H4 (cell line): ENCODE measurements at regions not wholly inside any gene's neighbourhood (a gene's known extent, or its start where the extent isn't known, plus 50 kb on each side); places are given as distances from the start of the nearest gene placed in this dataset.

Source experiments
- DNase-seq: peaks from one replicate; pipeline ENCODE4 v3.0.0-alpha.2; 2015; ENCODE audit warnings: low spot score

GRCh38 chr15:88403351-88403791 lies 63.8 kb downstream of the MRPL46 start:
- no peak for DNase-seq

GRCh38 chr15:88401996-88402656 lies 65.1 kb downstream of the MRPL46 start:
- no peak for DNase-seq

GRCh38 chr15:88401251-88401995 lies 65.8 kb downstream of the MRPL46 start:
- DNase-seq: no peak

- DNase-seq: no peak
These were observed 66.5 kb downstream of the MRPL46 start for GRCh38 chr15:88400591-88401250.

GRCh38 chr15:88400084-88400483 lies 67.1 kb downstream of the MRPL46 start:
- no peak for DNase-seq

GRCh38 chr15:88399021-88399685 lies 68.0 kb downstream of the MRPL46 start:
- DNase-seq: no peak

GRCh38 chr15:88398011-88398410 lies 69.2 kb downstream of the MRPL46 start:
- no peak for DNase-seq

GRCh38 chr15:88397506-88397905 lies 69.7 kb downstream of the MRPL46 start:
- no peak for DNase-seq

GRCh38 chr15:88395872-88396781 lies 71.1 kb downstream of the MRPL46 start:
- no peak for DNase-seq

- no peak for DNase-seq
These were observed 71.9 kb downstream of the MRPL46 start for GRCh38 chr15:88395241-88395640.

GRCh38 chr15:88394553-88395145 lies 72.5 kb downstream of the MRPL46 start:
- no peak for DNase-seq

GRCh38 chr15:88393719-88394519 lies 73.3 kb downstream of the MRPL46 start:
- no peak for DNase-seq

GRCh38 chr15:88391700-88392099 lies 75.5 kb downstream of the MRPL46 start:
- no peak for DNase-seq

- no peak for DNase-seq
These were observed 76.2 kb downstream of the MRPL46 start for GRCh38 chr15:88391006-88391405.

GRCh38 chr15:88390164-88390901 lies 76.9 kb downstream of the MRPL46 start:
- DNase-seq: no peak

GRCh38 chr15:88389120-88389519 lies 78.1 kb downstream of the MRPL46 start:
- DNase-seq: no peak

GRCh38 chr15:88388686-88389085 lies 78.5 kb downstream of the MRPL46 start:
- DNase-seq: no peak

- DNase-seq: no peak
These were observed 82.0 kb downstream of the MRPL46 start for GRCh38 chr15:88385078-88385700.

- no peak for DNase-seq
These were observed 83.8 kb downstream of the MRPL46 start for GRCh38 chr15:88383354-88383753.
